Endometrial microvascular endothelial cells (primary cell): ENCODE measurements at regions not wholly inside any gene's neighbourhood (a gene's known extent, or its start where the extent isn't known, plus 50 kb on each side); places are given as distances from the start of the nearest gene placed in this dataset.
"Not testable (repeated sequence)": the region's sequence is repeated elsewhere in the genome, so short reads cannot be mapped to it uniquely, and the experiment has no call there.

Experiments
- in situ Hi-C: cut with HindIII; loops from 2 replicates; pipeline ENCODE4 v1.10.0; 2017; ENCODE audit warnings: low sequenced_read_pairs, low pct_unique_long_range_greater_than_20kb; ENCODE audit errors: inconsistent ontology term

GRCh38 chr13:71045101-71045500, 821.9 kb downstream of the DACH1 start:
- in situ Hi-C loops, result no loop called here

- in situ Hi-C loops, result no loop called here
Observed at GRCh38 chr13:71039440-71039839, 827.6 kb downstream of the DACH1 start.

GRCh38 chr13:71034018-71034417, 833.0 kb downstream of the DACH1 start:
- in situ Hi-C loops, result no loop called here

GRCh38 chr13:71033026-71033425, 834.0 kb downstream of the DACH1 start:
- in situ Hi-C loops, result no loop called here

- in situ Hi-C loops, result no loop called here
Observed at GRCh38 chr13:71030784-71031183, 836.2 kb downstream of the DACH1 start.

- in situ Hi-C loops, result no loop called here
Observed at GRCh38 chr13:71028884-71029283, 838.1 kb downstream of the DACH1 start.

GRCh38 chr13:71021825-71022422, 845.1 kb downstream of the DACH1 start:
- in situ Hi-C loops, result no loop called here

- in situ Hi-C loops, result no loop called here
Observed at GRCh38 chr13:71018995-71019394, 848.0 kb downstream of the DACH1 start.

- in situ Hi-C loops, result no loop called here
Observed at GRCh38 chr13:71018544-71018943, 848.5 kb downstream of the DACH1 start.

GRCh38 chr13:71017607-71018006, 849.4 kb downstream of the DACH1 start:
- in situ Hi-C loops, result no loop called here

GRCh38 chr13:71015516-71015915, 851.5 kb downstream of the DACH1 start:
- in situ Hi-C loops, result no loop called here

GRCh38 chr13:71015021-71015420, 852.0 kb downstream of the DACH1 start:
- in situ Hi-C loops, result no loop called here

- in situ Hi-C loops, result no loop called here
Observed at GRCh38 chr13:71005919-71006318, 861.1 kb downstream of the DACH1 start.

- in situ Hi-C loops, result no loop called here
Observed at GRCh38 chr13:70995338-70995737, 871.7 kb downstream of the DACH1 start.

- in situ Hi-C loops, result no loop called here
Observed at GRCh38 chr13:70994191-70994590, 872.8 kb downstream of the DACH1 start.

- in situ Hi-C loops, result no loop called here
Observed at GRCh38 chr13:70987043-70987442, 878.8 kb upstream of the KLHL1 start.

- in situ Hi-C loops, result no loop called here
Observed at GRCh38 chr13:70985371-70985770, 877.1 kb upstream of the KLHL1 start.

- in situ Hi-C loops, result not testable (repeated sequence)
Observed at GRCh38 chr13:70981219-70981618, 873.0 kb upstream of the KLHL1 start.

GRCh38 chr13:70969321-70969720, 861.1 kb upstream of the KLHL1 start:
- in situ Hi-C loops, result no loop called here

GRCh38 chr13:70967564-70967963, 859.3 kb upstream of the KLHL1 start:
- in situ Hi-C loops, result no loop called here

GRCh38 chr13:70964874-70965273, 856.6 kb upstream of the KLHL1 start:
- in situ Hi-C loops, result no loop called here
